ENCODE measurements at regions not wholly inside any gene's neighbourhood (a gene's known extent, or its start where the extent isn't known, plus 50 kb on each side); places are given as distances from the start of the nearest gene placed in this dataset.
"Not testable (repeated sequence)": the region's sequence is repeated elsewhere in the genome, so short reads cannot be mapped to it uniquely, and the experiment has no call there.

- DNase-seq, result no peak
These were observed 212.5 kb downstream of the GJA1 start for GRCh38 chr6:121647905-121648304.

- DNase-seq, result no peak
These were observed 214.5 kb downstream of the GJA1 start for GRCh38 chr6:121649951-121650350.

GRCh38 chr6:121651420-121651819 lies 216.0 kb downstream of the GJA1 start:
- DNase-seq, result no peak

GRCh38 chr6:121652223-121652622 lies 216.8 kb downstream of the GJA1 start:
- DNase-seq, result no peak

- DNase-seq, result peak in 1 of 2 experiments; percentile 49
These were observed 217.5 kb downstream of the GJA1 start for GRCh38 chr6:121652726-121653623.

- DNase-seq, result no peak
These were observed 218.2 kb downstream of the GJA1 start for GRCh38 chr6:121653624-121654008.

GRCh38 chr6:121657972-121658371 lies 222.5 kb downstream of the GJA1 start:
- DNase-seq, result no peak

GRCh38 chr6:121660277-121660676 lies 224.8 kb downstream of the GJA1 start:
- DNase-seq, result no peak

- no peak for DNase-seq
These were observed 227.9 kb downstream of the GJA1 start for GRCh38 chr6:121663292-121663810.

GRCh38 chr6:121664158-121664557 lies 228.7 kb downstream of the GJA1 start:
- no peak for DNase-seq

GRCh38 chr6:121666814-121667213 lies 231.4 kb downstream of the GJA1 start:
- peak; percentile 8 to 68 for DNase-seq

GRCh38 chr6:121668259-121668658 lies 232.8 kb downstream of the GJA1 start:
- DNase-seq, result no peak

- DNase-seq, result no peak
These were observed 235.1 kb downstream of the GJA1 start for GRCh38 chr6:121670511-121670910.

- DNase-seq, result no peak
These were observed 242.1 kb downstream of the GJA1 start for GRCh38 chr6:121677571-121677970.

- DNase-seq, result no peak
These were observed 242.8 kb downstream of the GJA1 start for GRCh38 chr6:121678245-121678644.

GRCh38 chr6:121680058-121680457 lies 244.6 kb downstream of the GJA1 start:
- DNase-seq, result no peak

- DNase-seq, result no peak
These were observed 247.2 kb downstream of the GJA1 start for GRCh38 chr6:121682666-121683065.

GRCh38 chr6:121685806-121686205 lies 250.4 kb downstream of the GJA1 start:
- DNase-seq, result not testable (repeated sequence)

- DNase-seq, result no peak
These were observed 251.2 kb downstream of the GJA1 start for GRCh38 chr6:121686611-121687023.

GRCh38 chr6:121688974-121689373 lies 253.5 kb downstream of the GJA1 start:
- DNase-seq, result no peak

- peak in 1 of 2 experiments; percentile 48 for DNase-seq
These were observed 255.7 kb downstream of the GJA1 start for GRCh38 chr6:121691126-121691551.

- no peak for DNase-seq
These were observed 258.9 kb downstream of the GJA1 start for GRCh38 chr6:121694389-121694788.

GRCh38 chr6:121694801-121695251 lies 259.4 kb downstream of the GJA1 start:
- no peak for DNase-seq

- no peak for DNase-seq
These were observed 259.9 kb downstream of the GJA1 start for GRCh38 chr6:121695329-121695728.
